ENCODE measurements at regions not wholly inside any gene's neighbourhood (a gene's known extent, or its start where the extent isn't known, plus 50 kb on each side); places are given as distances from the start of the nearest gene placed in this dataset.

- TF ChIP-seq CTCF (IDR thresholded peaks at IDR 0.05; ENCODE audit: poor library complexity) = no peak
- TF ChIP-seq EZH2 (IDR thresholded peaks at IDR 0.05; ENCODE audit: borderline replicate concordance) = no peak
- TF ChIP-seq EZH2phosphoT487 (IDR thresholded peaks at IDR 0.05; ENCODE audit: low read depth, severe bottlenecking, unreplicated experiment) = no peak
Observed at GRCh38 chr2:45293182-45293581, 283.9 kb upstream of the SIX2 start.
